Trophoblast cell (in vitro differentiated cells and primary cell): ENCODE measurements at regions not wholly inside any gene's neighbourhood (a gene's known extent, or its start where the extent isn't known, plus 50 kb on each side); places are given as distances from the start of the nearest gene placed in this dataset.

Experiments
- DNase-seq, 2 donors: peaks; one replicate each; pipeline ENCODE4 v3.0.0-alpha.2; 2016
- H2AFZ ChIP-seq: 2 replicates; pipeline ENCODE4 v1.6.1; 2013; ENCODE audit warnings: low read length, moderate library complexity, mild to moderate bottlenecking; ENCODE audit not compliant: insufficient read depth, poor library complexity
- H2AK5ac ChIP-seq: 2 replicates; pipeline ENCODE4 v1.6.1; 2013; ENCODE audit warnings: mild to moderate bottlenecking, low read length
- H2BK120ac ChIP-seq: 2 replicates; pipeline ENCODE4 v1.6.1; 2013; ENCODE audit warnings: low read length, mild to moderate bottlenecking, moderate library complexity; ENCODE audit not compliant: insufficient read depth, poor library complexity
- H2BK12ac ChIP-seq: 2 replicates; pipeline ENCODE4 v1.6.1; 2013; ENCODE audit warnings: mild to moderate bottlenecking, low read length, moderate library complexity
- H2BK5ac ChIP-seq: 2 replicates; pipeline ENCODE4 v1.6.1; 2013; ENCODE audit warnings: low read length, low read depth, moderate library complexity, mild to moderate bottlenecking; ENCODE audit not compliant: poor library complexity
- H3K14ac ChIP-seq: 2 replicates; pipeline ENCODE4 v1.6.1; 2013; ENCODE audit warnings: mild to moderate bottlenecking, low read length
- H3K18ac ChIP-seq: 2 replicates; pipeline ENCODE4 v1.6.1; 2013; ENCODE audit warnings: mild to moderate bottlenecking, low read length
- H3K23ac ChIP-seq: 2 replicates; pipeline ENCODE4 v1.6.1; 2013; ENCODE audit warnings: low read length
- H3K27ac ChIP-seq: 2 replicates; pipeline ENCODE4 v1.5.1; 2013; ENCODE audit warnings: low read depth, mild to moderate bottlenecking, inconsistent platforms, low read length, moderate library complexity
- H3K27me3 ChIP-seq: 2 replicates; pipeline ENCODE4 v1.6.1; 2013; ENCODE audit warnings: inconsistent platforms, mild to moderate bottlenecking, low read length, moderate library complexity; ENCODE audit not compliant: insufficient read depth
- H3K36me3 ChIP-seq, 2 experiments: 1 replicate in 1 of 2; 2 replicates in 1 of 2; pipeline ENCODE4 v1.6.1; 2013; ENCODE audit warnings: low read length in 2 of 2, mild to moderate bottlenecking in 2 of 2, moderate library complexity in 1 of 2; ENCODE audit not compliant: insufficient read depth in 2 of 2, control insufficient read depth in 1 of 2
- H3K4ac ChIP-seq: 2 replicates; pipeline ENCODE4 v1.6.1; 2013; ENCODE audit warnings: low read depth, mild to moderate bottlenecking, low read length, moderate library complexity
- H3K4me1 ChIP-seq, 2 experiments: 1 replicate in 1 of 2; 2 replicates in 1 of 2; pipeline ENCODE4 v1.6.1; 2013; ENCODE audit warnings: low read length in 2 of 2, mild to moderate bottlenecking in 2 of 2, moderate library complexity in 1 of 2; ENCODE audit not compliant: insufficient read depth in 2 of 2, control insufficient read depth in 1 of 2
- H3K4me2 ChIP-seq: 2 replicates; pipeline ENCODE4 v1.6.1; 2013; ENCODE audit warnings: inconsistent platforms, mild to moderate bottlenecking, low read length, moderate library complexity
- H3K4me3 ChIP-seq: 2 replicates; pipeline ENCODE4 v1.5.1; 2013; ENCODE audit warnings: mild to moderate bottlenecking, low read depth, low read length, inconsistent platforms
- H3K79me1 ChIP-seq: one replicate; pipeline ENCODE4 v1.6.1; 2013; ENCODE audit warnings: low read length
- H3K79me2 ChIP-seq: 2 replicates; pipeline ENCODE4 v1.6.1; 2013; ENCODE audit warnings: low read length, mild to moderate bottlenecking; ENCODE audit not compliant: control insufficient read depth, insufficient read depth, poor library complexity
- H3K9ac ChIP-seq: 2 replicates; pipeline ENCODE4 v1.6.1; 2013; ENCODE audit warnings: mild to moderate bottlenecking, low read length
- H3K9me3 ChIP-seq: 2 replicates; pipeline ENCODE4 v1.6.1; 2013; ENCODE audit warnings: low read depth, mild to moderate bottlenecking, control low read depth, inconsistent platforms, low read length; ENCODE audit not compliant: insufficient read depth
- H4K12ac ChIP-seq: 2 replicates; pipeline ENCODE4 v1.6.1; 2013; ENCODE audit warnings: low read depth, mild to moderate bottlenecking, low read length, moderate library complexity
- H4K8ac ChIP-seq: 2 replicates; pipeline ENCODE4 v1.6.1; 2013; ENCODE audit warnings: low read depth, mild to moderate bottlenecking, low read length, moderate library complexity
- H4K91ac ChIP-seq: one replicate; pipeline ENCODE4 v1.6.1; 2013; ENCODE audit warnings: low read depth, mild to moderate bottlenecking, low read length, moderate library complexity
- WGBS: extraction: QIAGEN DNeasy Blood & Tissue Kit; methylation state at CpG from one replicate; pipeline ENCODE4 v1.1.7; 2013; ENCODE audit warnings: missing lambda C conversion rate; ENCODE audit not compliant: insufficient read length, insufficient coverage; ENCODE audit errors: extremely low coverage; 5-methylcytosine and 5-hydroxymethylcytosine counted together

DNA sequence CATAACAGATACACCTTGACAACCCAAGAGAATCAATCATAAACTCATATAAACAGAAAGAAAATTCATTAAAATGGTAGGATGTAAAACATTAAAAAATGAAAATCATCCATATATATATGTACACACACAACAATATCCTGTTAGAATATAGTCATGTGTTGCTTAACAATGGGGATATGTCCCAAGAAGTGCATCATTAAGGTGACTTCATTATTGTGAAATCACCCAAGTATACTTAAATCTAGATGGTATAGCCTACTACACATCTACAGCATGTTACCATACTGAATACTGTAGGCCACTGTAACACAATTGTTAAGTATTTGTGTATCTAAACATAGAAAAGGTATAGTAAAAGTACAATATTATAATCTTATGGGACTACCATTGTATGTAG lies 115.8 kb upstream of the TMEM168 start:
- H4K91ac ChIP-seq = no peak overlapping the region
- H3K9ac ChIP-seq = no peak overlapping the region
- H3K23ac ChIP-seq = no peak overlapping the region
- H3K27me3 ChIP-seq = no peaks in the 10 kb centered on the region
- DNase-seq = peak in 1 of 2 donors; percentile 31
- H2AK5ac ChIP-seq = no peak overlapping the region
- no peak overlapping the region for H3K4me3 ChIP-seq
- H3K27ac ChIP-seq = no peak overlapping the region
- no peak overlapping the region for H2AFZ ChIP-seq
- no peak overlapping the region for H2BK120ac ChIP-seq
- no peaks in the 10 kb centered on the region for H3K79me1 ChIP-seq
- H3K4me1 ChIP-seq = no peaks in the 10 kb centered on the region
- H4K12ac ChIP-seq = no peak overlapping the region
- no peak overlapping the region for H4K8ac ChIP-seq
- no peak overlapping the region for H3K18ac ChIP-seq
- no peak overlapping the region for H3K4ac ChIP-seq
- no peaks in the 10 kb centered on the region for H3K79me2 ChIP-seq
- H2BK5ac ChIP-seq = no peak overlapping the region
- H3K36me3 ChIP-seq = no peaks in the 10 kb centered on the region
- H3K4me2 ChIP-seq = no peak overlapping the region
- H3K14ac ChIP-seq = no peak overlapping the region
- no peaks in the 10 kb centered on the region for H3K9me3 ChIP-seq
- no peak overlapping the region for H2BK12ac ChIP-seq

- Histone ChIP-seq H3K4me3 (no peak overlapping the region), H3K4me2 (no peak overlapping the region), H2BK12ac (no peak overlapping the region), H4K12ac (no peak overlapping the region), H3K14ac (no peak overlapping the region), H3K79me2 (no peaks in the 10 kb centered on the region), H3K9ac (no peak overlapping the region), H4K8ac (no peak overlapping the region), H3K27me3 (no peaks in the 10 kb centered on the region), H3K27ac (no peak overlapping the region), H2AK5ac (no peak overlapping the region), H3K18ac (no peak overlapping the region), H2BK120ac (no peak overlapping the region), H3K23ac (no peak overlapping the region), H3K9me3 (no peaks in the 10 kb centered on the region), H2AFZ (no peak overlapping the region), H3K4ac (no peak overlapping the region), H2BK5ac (no peak overlapping the region), H3K36me3 (no peaks in the 10 kb centered on the region), H3K79me1 (no peaks in the 10 kb centered on the region), H3K4me1 (no peaks in the 10 kb centered on the region), H4K91ac (no peak overlapping the region)
- no peak for DNase-seq
Measured at GRCh38 chr7:112905413-112905812, 115.2 kb upstream of the TMEM168 start.

GRCh38 chr7:112898432-112899290 lies 108.5 kb upstream of the TMEM168 start:
- Histone ChIP-seq H3K4ac (peak overlapping the region; percentile 13), H3K4me2 (no peak overlapping the region), H3K4me3 (no peak overlapping the region), H3K4me1 (peaks cover 0 to 3% of the 10 kb centered on the region in 2 experiments), H3K27ac (no peak overlapping the region), H3K9ac (no peak overlapping the region), H3K79me2 (no peaks in the 10 kb centered on the region), H2BK5ac (no peak overlapping the region), H3K79me1 (no peaks in the 10 kb centered on the region), H4K8ac (no peak overlapping the region), H3K18ac (no peak overlapping the region), H4K12ac (no peak overlapping the region), H3K14ac (no peak overlapping the region), H3K36me3 (peaks cover 0 to 3% of the 10 kb centered on the region in 2 experiments), H3K23ac (no peak overlapping the region), H2AK5ac (no peak overlapping the region), H2BK120ac (no peak overlapping the region), H4K91ac (no peak overlapping the region), H2BK12ac (no peak overlapping the region), H3K9me3 (no peaks in the 10 kb centered on the region), H2AFZ (no peak overlapping the region), H3K27me3 (no peaks in the 10 kb centered on the region)
- DNase-seq = peak; percentile 83 to 97

DNA sequence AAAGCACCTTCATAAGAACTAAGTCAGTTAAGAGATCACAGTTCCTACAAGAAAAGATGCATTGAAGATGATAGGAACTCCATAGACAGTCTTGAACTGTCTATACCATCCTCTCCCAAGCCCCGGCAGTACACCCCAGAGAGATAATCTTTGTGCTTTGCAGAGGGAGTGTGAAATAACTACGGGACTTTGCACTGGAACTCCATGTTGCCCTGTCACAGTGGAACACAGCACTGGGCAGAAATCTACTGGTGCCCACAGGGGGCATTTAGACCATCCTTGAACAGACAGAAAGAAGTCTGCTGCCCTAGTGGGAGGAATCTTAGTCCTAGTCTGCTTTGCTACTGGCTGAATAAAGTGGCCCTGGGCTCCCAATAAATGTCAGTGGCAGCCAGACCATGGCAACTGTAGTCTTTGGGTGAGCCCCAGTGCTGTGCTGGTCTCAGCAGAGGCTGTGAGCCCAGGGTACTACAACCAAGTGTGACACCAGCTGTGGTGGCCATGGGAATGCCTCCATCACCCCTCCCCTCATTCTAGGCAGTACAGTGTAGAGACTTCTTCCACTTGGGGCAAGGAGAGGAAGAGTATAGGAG lies 107.7 kb upstream of the TMEM168 start:
- Histone ChIP-seq H2BK120ac (no peak overlapping the region), H3K14ac (no peak overlapping the region), H3K4me1 (peaks cover 0 to 3% of the 10 kb centered on the region in 2 experiments), H2BK5ac (no peak overlapping the region), H3K4ac (no peak overlapping the region), H3K9ac (no peak overlapping the region), H2AFZ (no peak overlapping the region), H2BK12ac (no peak overlapping the region), H3K18ac (no peak overlapping the region), H4K12ac (no peak overlapping the region), H3K27me3 (no peaks in the 10 kb centered on the region), H2AK5ac (no peak overlapping the region), H3K27ac (no peak overlapping the region), H3K36me3 (peaks cover 0 to 3% of the 10 kb centered on the region in 2 experiments), H3K23ac (no peak overlapping the region), H3K9me3 (no peaks in the 10 kb centered on the region), H3K79me2 (no peaks in the 10 kb centered on the region), H4K91ac (no peak overlapping the region), H3K4me3 (no peak overlapping the region), H3K79me1 (no peaks in the 10 kb centered on the region), H3K4me2 (no peak overlapping the region), H4K8ac (no peak overlapping the region)
- no peak for DNase-seq
- no CpG with 5 or more reads among the region's 2 CpGs for WGBS
